CD14-positive monocyte (primary cell): ENCODE measurements at regions not wholly inside any gene's neighbourhood (a gene's known extent, or its start where the extent isn't known, plus 50 kb on each side); places are given as distances from the start of the nearest gene placed in this dataset.

Experiments used
- DNase-seq, 3 donors: peaks; one replicate each; pipeline ENCODE4 v3.0.0-alpha.2; 2011 to 2022
- H2AFZ ChIP-seq: 2 replicates; pipeline ENCODE4 v1.6.0; 2012; ENCODE audit warnings: mild to moderate bottlenecking, low read depth, low read length, inconsistent platforms; ENCODE audit not compliant: insufficient read depth, poor library complexity, severe bottlenecking
- H3K27ac ChIP-seq, 2 donors: 1 replicate in 1 of 2; 2 replicates in 1 of 2; pipeline ENCODE4 v1.5.1; 2012 to 2013; ENCODE audit warnings: low read length in 2 of 2, control low read depth in 1 of 2, inconsistent platforms in 1 of 2, low read depth in 1 of 2, mild to moderate bottlenecking in 1 of 2
- H3K27me3 ChIP-seq, 2 donors: one replicate each; pipeline versions ENCODE4 v1.6.0 to v1.6.1; 2011 to 2013; ENCODE audit warnings: low read length in 2 of 2; ENCODE audit not compliant: control insufficient read depth in 2 of 2, insufficient read depth in 2 of 2
- H3K36me3 ChIP-seq, 2 donors: replicated peaks in 1 of 2; 1 replicate in 1 of 2; 2 replicates in 1 of 2; pipeline versions ENCODE4 v1.5.1 to v1.6.1; 2012 to 2013; ENCODE audit warnings: low read length in 2 of 2, control low read depth in 1 of 2, inconsistent platforms in 1 of 2, mild to moderate bottlenecking in 1 of 2; ENCODE audit not compliant: insufficient read depth in 2 of 2, control insufficient read depth in 1 of 2
- H3K4me1 ChIP-seq, 2 donors: 1 replicate in 1 of 2; 2 replicates in 1 of 2; pipeline versions ENCODE4 v1.5.1 to v1.6.1; 2012 to 2013; ENCODE audit warnings: low read length in 2 of 2, control low read depth in 1 of 2, inconsistent platforms in 1 of 2, mild to moderate bottlenecking in 1 of 2, moderate library complexity in 1 of 2; ENCODE audit not compliant: insufficient read depth in 2 of 2, control insufficient read depth in 1 of 2
- H3K4me2 ChIP-seq: replicated peaks from 2 replicates; pipeline ENCODE3; 2012; ENCODE audit warnings: low read length, moderate library complexity, mild to moderate bottlenecking; ENCODE audit not compliant: poor library complexity, severe bottlenecking; ENCODE audit errors: extremely low read depth
- H3K4me3 ChIP-seq, 3 experiments: fragments of 200-600 bp in 1 of 3; sonication (generic) in 1 of 3; replicated peaks in 1 of 3; 1 replicate in 2 of 3; 2 replicates in 1 of 3; pipeline ENCODE4 v1.5.1; 2011 to 2013; ENCODE audit warnings: low read length in 3 of 3, mild to moderate bottlenecking in 3 of 3, control low read depth in 2 of 3, low read depth in 2 of 3, inconsistent platforms in 1 of 3, moderate library complexity in 1 of 3
- H3K79me2 ChIP-seq: 2 replicates; pipeline ENCODE4 v1.6.0; 2012; ENCODE audit warnings: mild to moderate bottlenecking, control low read depth, inconsistent platforms, low read length, moderate library complexity; ENCODE audit not compliant: insufficient read depth
- H3K9ac ChIP-seq: 2 replicates; pipeline ENCODE4 v1.6.0; 2017; ENCODE audit warnings: low read length, mild to moderate bottlenecking; ENCODE audit not compliant: insufficient read depth, poor library complexity, severe bottlenecking
- H3K9me3 ChIP-seq, 2 donors: replicated peaks in 1 of 2; 1 replicate in 1 of 2; 2 replicates in 1 of 2; pipeline versions ENCODE4 v1.5.1 to v1.6.1; 2012 to 2013; ENCODE audit warnings: low read length in 2 of 2, control low read depth in 1 of 2; ENCODE audit not compliant: control insufficient read depth in 1 of 2, insufficient read depth in 1 of 2
- H4K20me1 ChIP-seq: 2 replicates; pipeline ENCODE4 v1.6.0; 2012; ENCODE audit warnings: mild to moderate bottlenecking, low read length, control low read depth, moderate library complexity; ENCODE audit not compliant: insufficient read depth
- H3K27ac Mint-ChIP-seq, 7 donors: one replicate each; pipeline ENCODE4 v1.8.0; 2020; ENCODE audit warnings: mild to moderate bottlenecking in 7 of 7, mixed read lengths in 7 of 7, moderate library complexity in 6 of 7, inconsistent platforms in 2 of 7
- H3K27me3 Mint-ChIP-seq, 3 donors: one replicate each; pipeline ENCODE4 v1.8.0; 2021 to 2022; ENCODE audit warnings: low read depth in 3 of 3, mild to moderate bottlenecking in 3 of 3, mixed read lengths in 3 of 3, moderate library complexity in 3 of 3, inconsistent platforms in 1 of 3
- H3K36me3 Mint-ChIP-seq, 2 donors: one replicate each; pipeline ENCODE4 v1.8.0; 2020; ENCODE audit warnings: mixed read lengths in 2 of 2, inconsistent platforms in 1 of 2, mild to moderate bottlenecking in 1 of 2
- H3K4me1 Mint-ChIP-seq: one replicate; pipeline ENCODE4 v1.8.0; 2020; ENCODE audit warnings: mild to moderate bottlenecking, mixed read lengths
- H3K4me3 Mint-ChIP-seq, 2 donors: one replicate each; pipeline ENCODE4 v1.8.0; 2020; ENCODE audit warnings: mild to moderate bottlenecking in 2 of 2, mixed read lengths in 2 of 2, moderate library complexity in 1 of 2
- H3K9me3 Mint-ChIP-seq, 7 donors: one replicate each; pipeline ENCODE4 v1.8.0; 2020 to 2022; ENCODE audit warnings: mixed read lengths in 7 of 7, mild to moderate bottlenecking in 6 of 7, moderate library complexity in 6 of 7, inconsistent platforms in 2 of 7
- WGBS: methylation state at CpG from one replicate; pipeline ENCODE4 v1.1.5; 2013; ENCODE audit warnings: missing lambda C conversion rate; ENCODE audit not compliant: insufficient coverage; 5-methylcytosine and 5-hydroxymethylcytosine counted together
- intact Hi-C, 2 donors: fragments of 100-400 bp; cut with micrococcal nuclease; formaldehyde crosslinking; loops; one replicate each; pipeline versions ENCODE4 v1.15.0 to v1.15.1; 2023
- TF ChIP-seq, protein P1 (sequence below): fragments of 200-600 bp; IDR thresholded peaks from one replicate; pipeline ENCODE4 v1.8.0; 2022; ENCODE audit warnings: antibody characterized with exemption, mild to moderate bottlenecking

GRCh38 chr6:156534594-156534993 lies 242.6 kb upstream of the ARID1B start:
- Histone ChIP-seq H3K79me2 (no peaks in the 10 kb centered on the region), H3K4me1 (no peaks in the 10 kb centered on the region), H3K4me2 (no peak overlapping the region), H2AFZ (no peak overlapping the region), H4K20me1 (no peaks in the 10 kb centered on the region), H3K27ac (no peak overlapping the region), H3K9ac (no peak overlapping the region), H3K9me3 (no peaks in the 10 kb centered on the region), H3K4me3 (no peak overlapping the region), H3K36me3 (no peaks in the 10 kb centered on the region), H3K27me3 (no peaks in the 10 kb centered on the region)
- TF ChIP-seq, protein P1, sequence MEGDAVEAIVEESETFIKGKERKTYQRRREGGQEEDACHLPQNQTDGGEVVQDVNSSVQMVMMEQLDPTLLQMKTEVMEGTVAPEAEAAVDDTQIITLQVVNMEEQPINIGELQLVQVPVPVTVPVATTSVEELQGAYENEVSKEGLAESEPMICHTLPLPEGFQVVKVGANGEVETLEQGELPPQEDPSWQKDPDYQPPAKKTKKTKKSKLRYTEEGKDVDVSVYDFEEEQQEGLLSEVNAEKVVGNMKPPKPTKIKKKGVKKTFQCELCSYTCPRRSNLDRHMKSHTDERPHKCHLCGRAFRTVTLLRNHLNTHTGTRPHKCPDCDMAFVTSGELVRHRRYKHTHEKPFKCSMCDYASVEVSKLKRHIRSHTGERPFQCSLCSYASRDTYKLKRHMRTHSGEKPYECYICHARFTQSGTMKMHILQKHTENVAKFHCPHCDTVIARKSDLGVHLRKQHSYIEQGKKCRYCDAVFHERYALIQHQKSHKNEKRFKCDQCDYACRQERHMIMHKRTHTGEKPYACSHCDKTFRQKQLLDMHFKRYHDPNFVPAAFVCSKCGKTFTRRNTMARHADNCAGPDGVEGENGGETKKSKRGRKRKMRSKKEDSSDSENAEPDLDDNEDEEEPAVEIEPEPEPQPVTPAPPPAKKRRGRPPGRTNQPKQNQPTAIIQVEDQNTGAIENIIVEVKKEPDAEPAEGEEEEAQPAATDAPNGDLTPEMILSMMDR: no peak
- Mint-ChIP-seq H3K27me3 (peaks cover 0 to 2% (median 2%) of the 10 kb centered on the region in 3 donors), H3K36me3 (no peaks in the 10 kb centered on the region), H3K27ac (no peak overlapping the region), H3K4me3 (no peak overlapping the region), H3K4me1 (no peaks in the 10 kb centered on the region), H3K9me3 (peaks cover 0 to 7% (median 4%) of the 10 kb centered on the region in 7 donors)
- WGBS: no CpG with 5 or more reads among the region's 3 CpGs
- intact Hi-C loops: no loop called here
- DNase-seq: no peak

DNA sequence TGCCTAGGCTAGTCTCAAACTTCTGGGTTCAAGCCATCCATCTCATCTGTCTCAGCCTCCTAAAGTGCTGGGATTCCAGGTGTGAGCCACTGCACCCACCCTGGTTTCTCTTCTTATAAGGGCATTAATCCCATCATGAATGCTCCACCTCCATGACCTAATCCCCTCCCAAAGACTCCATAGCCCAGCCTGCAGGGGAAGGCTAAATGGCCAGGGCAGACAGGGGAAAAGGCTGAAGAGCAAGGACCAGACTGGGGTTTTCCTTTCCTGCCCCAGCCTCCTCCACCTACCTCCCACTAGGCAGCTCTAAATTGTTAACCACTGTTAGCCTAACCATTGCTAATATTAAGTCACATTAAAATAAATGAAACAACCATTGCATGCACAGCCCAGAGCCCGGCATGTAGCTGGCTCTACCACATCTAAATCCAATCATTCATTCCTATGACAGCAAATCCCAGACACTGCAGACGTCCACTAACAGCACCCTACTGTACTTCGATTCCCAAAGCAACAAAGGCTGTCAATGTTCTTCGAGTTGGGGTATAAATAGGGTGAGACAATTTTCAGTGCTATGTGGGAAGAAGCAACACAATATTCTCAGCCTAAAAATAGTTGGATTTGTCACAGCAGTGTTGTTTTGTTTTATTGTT lies 243.2 kb upstream of the ARID1B start:
- Histone ChIP-seq H3K36me3 (no peaks in the 10 kb centered on the region), H2AFZ (no peak overlapping the region), H3K27me3 (no peaks in the 10 kb centered on the region), H3K4me2 (no peak overlapping the region), H3K27ac (no peak overlapping the region), H3K79me2 (no peaks in the 10 kb centered on the region), H4K20me1 (no peaks in the 10 kb centered on the region), H3K9ac (no peak overlapping the region), H3K4me3 (no peak overlapping the region), H3K9me3 (no peaks in the 10 kb centered on the region), H3K4me1 (no peaks in the 10 kb centered on the region)
- H3K27me3 Mint-ChIP-seq: peaks cover 0 to 2% (median 2%) of the 10 kb centered on the region in 3 donors
- H3K9me3 Mint-ChIP-seq: peaks cover 0 to 7% (median 4%) of the 10 kb centered on the region in 7 donors
- DNase-seq: no peak
- intact Hi-C loops: no loop called here
- no peaks in the 10 kb centered on the region for H3K4me1 Mint-ChIP-seq
- H3K4me3 Mint-ChIP-seq: no peak overlapping the region
- 86% methylated on average over 1 of the region's 4 CpGs for WGBS
- no peaks in the 10 kb centered on the region for H3K36me3 Mint-ChIP-seq
- TF ChIP-seq, protein P1: no peak
- H3K27ac Mint-ChIP-seq: no peak overlapping the region
